Neural progenitor cell (in vitro differentiated cells): ENCODE measurements at regions not wholly inside any gene's neighbourhood (a gene's known extent, or its start where the extent isn't known, plus 50 kb on each side); places are given as distances from the start of the nearest gene placed in this dataset.

Experiments used
- EZH2 ChIP-seq: fragments of 200-600 bp; sonication (generic); IDR thresholded peaks from 2 replicates; pipeline ENCODE4 v1.6.1; 2017; ENCODE audit warnings: antibody characterized with exemption, mild to moderate bottlenecking, moderate library complexity
- EZH2phosphoT487 ChIP-seq: fragments of 200-600 bp; sonication (generic); IDR thresholded peaks from 2 replicates; pipeline ENCODE4 v1.6.1; 2017; ENCODE audit warnings: antibody characterized with exemption
- TF ChIP-seq, protein P1 (sequence below): fragments of 200-600 bp; sonication (generic); IDR thresholded peaks from 2 replicates; pipeline ENCODE4 v1.5.1; 2017; ENCODE audit warnings: antibody characterized with exemption, mild to moderate bottlenecking

DNA sequence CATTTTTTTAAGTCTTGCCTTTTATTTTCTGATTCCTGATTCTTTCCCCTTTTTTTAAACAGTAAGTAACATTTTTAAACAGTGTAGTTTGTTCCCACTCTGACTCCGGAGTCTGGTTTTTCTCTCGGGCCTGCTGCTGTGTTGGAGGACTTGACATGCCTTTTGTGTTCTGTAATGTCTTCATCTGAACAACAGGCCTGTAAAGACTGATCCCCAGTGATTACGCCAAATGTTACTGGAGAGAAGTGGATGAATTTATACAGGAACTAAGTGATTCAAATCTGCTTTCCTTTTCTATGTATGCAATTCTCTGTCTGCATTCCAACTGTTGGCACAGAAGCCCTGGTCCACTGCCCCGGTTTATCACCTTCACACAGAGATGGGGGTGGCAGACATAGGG lies 54.3 kb upstream of the RMDN2 start:
- no peak for TF ChIP-seq EZH2phosphoT487
- TF ChIP-seq, protein P1, sequence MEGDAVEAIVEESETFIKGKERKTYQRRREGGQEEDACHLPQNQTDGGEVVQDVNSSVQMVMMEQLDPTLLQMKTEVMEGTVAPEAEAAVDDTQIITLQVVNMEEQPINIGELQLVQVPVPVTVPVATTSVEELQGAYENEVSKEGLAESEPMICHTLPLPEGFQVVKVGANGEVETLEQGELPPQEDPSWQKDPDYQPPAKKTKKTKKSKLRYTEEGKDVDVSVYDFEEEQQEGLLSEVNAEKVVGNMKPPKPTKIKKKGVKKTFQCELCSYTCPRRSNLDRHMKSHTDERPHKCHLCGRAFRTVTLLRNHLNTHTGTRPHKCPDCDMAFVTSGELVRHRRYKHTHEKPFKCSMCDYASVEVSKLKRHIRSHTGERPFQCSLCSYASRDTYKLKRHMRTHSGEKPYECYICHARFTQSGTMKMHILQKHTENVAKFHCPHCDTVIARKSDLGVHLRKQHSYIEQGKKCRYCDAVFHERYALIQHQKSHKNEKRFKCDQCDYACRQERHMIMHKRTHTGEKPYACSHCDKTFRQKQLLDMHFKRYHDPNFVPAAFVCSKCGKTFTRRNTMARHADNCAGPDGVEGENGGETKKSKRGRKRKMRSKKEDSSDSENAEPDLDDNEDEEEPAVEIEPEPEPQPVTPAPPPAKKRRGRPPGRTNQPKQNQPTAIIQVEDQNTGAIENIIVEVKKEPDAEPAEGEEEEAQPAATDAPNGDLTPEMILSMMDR: no peak
- no peak for TF ChIP-seq EZH2
